ENCODE measurements at regions not wholly inside any gene's neighbourhood (a gene's known extent, or its start where the extent isn't known, plus 50 kb on each side); places are given as distances from the start of the nearest gene placed in this dataset.

GRCh38 chrX:39388730-39389129 is 587.5 kb downstream of the MID1IP1 start:
- DNase-seq (ENCODE audit: low spot score in 2 of 2), result no peak
- Histone ChIP-seq H3K9me3 (no peaks in the 10 kb centered on the region), H3K27ac (no peak overlapping the region), H3K4me1 (no peaks in the 10 kb centered on the region), H3K27me3 (peaks cover 0 to 30% of the 10 kb centered on the region in 2 donors), H3K36me3 (no peaks in the 10 kb centered on the region), H3K4me3 (no peak overlapping the region)
- TF ChIP-seq POLR2A (IDR thresholded peaks at IDR 0.05) (no peak), EP300 (IDR thresholded peaks at IDR 0.05) (no peak), CTCF (IDR thresholded peaks at IDR 0.05) (no peak)
- 97 to 100% methylated on average over 1 to 2 of the region's 2 CpGs for WGBS, 2 donors

- Histone ChIP-seq H3K27me3 (peaks cover 0 to 4% of the 10 kb centered on the region in 2 donors), H3K9me3 (no peaks in the 10 kb centered on the region), H3K4me3 (no peak overlapping the region), H3K4me1 (peaks cover 0 to 5% (median 0%) of the 10 kb centered on the region in 4 donors), H3K27ac (no peak overlapping the region), H3K36me3 (no peaks in the 10 kb centered on the region)
- no peak for DNase-seq (ENCODE audit: low spot score in 2 of 2)
- WGBS, 2 donors, result 68 to 69% methylated on average over 6 to 10 of the region's 10 CpGs
- no peak for TF ChIP-seq CTCF (IDR thresholded peaks at IDR 0.05)
- no peak for TF ChIP-seq EP300 (IDR thresholded peaks at IDR 0.05)
- TF ChIP-seq POLR2A (IDR thresholded peaks at IDR 0.05), result no peak
These were observed 595.2 kb downstream of the MID1IP1 start for GRCh38 chrX:39396358-39396995.

- no peak for DNase-seq (ENCODE audit: low spot score in 2 of 2)
- Histone ChIP-seq H3K27me3 (peaks cover 0 to 4% of the 10 kb centered on the region in 2 donors), H3K27ac (no peak overlapping the region), H3K36me3 (no peaks in the 10 kb centered on the region), H3K9me3 (no peaks in the 10 kb centered on the region), H3K4me1 (peaks cover 0 to 5% (median 0%) of the 10 kb centered on the region in 4 donors), H3K4me3 (no peak overlapping the region)
- no peak for TF ChIP-seq CTCF (IDR thresholded peaks at IDR 0.05)
- WGBS, 2 donors, result 75 to 80% methylated on average over 10 to 14 of the region's 14 CpGs
These were observed 596.4 kb downstream of the MID1IP1 start for GRCh38 chrX:39397561-39398199.

GRCh38 chrX:39398215-39398962 is 597.1 kb downstream of the MID1IP1 start:
- Histone ChIP-seq H3K27me3 (peaks cover 0 to 2% of the 10 kb centered on the region in 2 donors), H3K4me1 (peaks cover 0 to 5% (median 0%) of the 10 kb centered on the region in 4 donors), H3K4me3 (no peak overlapping the region), H3K36me3 (no peaks in the 10 kb centered on the region), H3K9me3 (no peaks in the 10 kb centered on the region), H3K27ac (no peak overlapping the region)
- 68 to 72% methylated on average over 8 of the region's 8 CpGs for WGBS, 2 donors
- TF ChIP-seq POLR2A (IDR thresholded peaks at IDR 0.05), result no peak
- TF ChIP-seq CTCF (IDR thresholded peaks at IDR 0.05), result no peak
- no peak for TF ChIP-seq EP300 (IDR thresholded peaks at IDR 0.05)
- no peak for DNase-seq (ENCODE audit: low spot score in 2 of 2)

GRCh38 chrX:39398963-39399261 is 597.7 kb downstream of the MID1IP1 start:
- TF ChIP-seq POLR2A (IDR thresholded peaks at IDR 0.05) (no peak), EP300 (IDR thresholded peaks at IDR 0.05) (no peak), CTCF (IDR thresholded peaks at IDR 0.05) (no peak)
- Histone ChIP-seq H3K36me3 (no peaks in the 10 kb centered on the region), H3K4me3 (no peak overlapping the region), H3K27ac (no peak overlapping the region), H3K9me3 (no peaks in the 10 kb centered on the region), H3K4me1 (peaks cover 0 to 5% (median 0%) of the 10 kb centered on the region in 4 donors), H3K27me3 (no peaks in the 10 kb centered on the region)
- 36 to 51% methylated on average over 2 of the region's 2 CpGs for WGBS, 2 donors
- DNase-seq (ENCODE audit: low spot score in 2 of 2), result no peak
